ENCODE measurements at regions not wholly inside any gene's neighbourhood (a gene's known extent, or its start where the extent isn't known, plus 50 kb on each side); places are given as distances from the start of the nearest gene placed in this dataset.

DNA sequence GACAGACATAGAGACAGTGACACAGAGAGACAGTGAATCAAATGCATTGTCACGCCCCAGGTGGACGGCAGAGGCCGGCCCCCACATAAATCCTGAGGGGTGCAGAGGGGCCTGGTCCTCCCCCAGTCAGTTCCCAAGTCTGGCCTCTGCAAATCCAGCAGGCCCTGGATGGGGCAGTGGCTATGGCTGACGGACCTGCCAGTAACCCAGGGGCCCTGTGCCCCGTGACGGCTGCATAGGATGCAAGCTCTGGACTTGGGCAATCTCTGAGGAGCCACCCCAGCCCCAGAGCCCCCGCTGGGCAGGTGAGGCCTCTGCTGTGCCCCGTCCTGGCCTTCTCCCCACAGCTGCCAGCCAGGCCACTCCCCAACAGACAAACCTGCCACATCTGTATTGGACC lies 204.5 kb downstream of the BRD1 start:
- TF ChIP-seq, protein P1, sequence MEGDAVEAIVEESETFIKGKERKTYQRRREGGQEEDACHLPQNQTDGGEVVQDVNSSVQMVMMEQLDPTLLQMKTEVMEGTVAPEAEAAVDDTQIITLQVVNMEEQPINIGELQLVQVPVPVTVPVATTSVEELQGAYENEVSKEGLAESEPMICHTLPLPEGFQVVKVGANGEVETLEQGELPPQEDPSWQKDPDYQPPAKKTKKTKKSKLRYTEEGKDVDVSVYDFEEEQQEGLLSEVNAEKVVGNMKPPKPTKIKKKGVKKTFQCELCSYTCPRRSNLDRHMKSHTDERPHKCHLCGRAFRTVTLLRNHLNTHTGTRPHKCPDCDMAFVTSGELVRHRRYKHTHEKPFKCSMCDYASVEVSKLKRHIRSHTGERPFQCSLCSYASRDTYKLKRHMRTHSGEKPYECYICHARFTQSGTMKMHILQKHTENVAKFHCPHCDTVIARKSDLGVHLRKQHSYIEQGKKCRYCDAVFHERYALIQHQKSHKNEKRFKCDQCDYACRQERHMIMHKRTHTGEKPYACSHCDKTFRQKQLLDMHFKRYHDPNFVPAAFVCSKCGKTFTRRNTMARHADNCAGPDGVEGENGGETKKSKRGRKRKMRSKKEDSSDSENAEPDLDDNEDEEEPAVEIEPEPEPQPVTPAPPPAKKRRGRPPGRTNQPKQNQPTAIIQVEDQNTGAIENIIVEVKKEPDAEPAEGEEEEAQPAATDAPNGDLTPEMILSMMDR (IDR thresholded peaks at IDR 0.05), result no peak
- TF ChIP-seq POLR2A (IDR thresholded peaks at IDR 0.05), result no peak

Data from heart left ventricle (tissue), 13 donors.